AML-193 (cell line): ENCODE measurements at regions not wholly inside any gene's neighbourhood (a gene's known extent, or its start where the extent isn't known, plus 50 kb on each side); places are given as distances from the start of the nearest gene placed in this dataset.

Experiments
- DNase-seq, 2 experiments: peaks; one replicate each; lab custom pipeline; 2025; lab: John Stamatoyannopoulos, UW

GRCh38 chr2:164302786-164303185 lies 318.5 kb downstream of the GRB14 start:
- no peak for DNase-seq

- DNase-seq = no peak
These were observed 333.0 kb downstream of the GRB14 start for GRCh38 chr2:164288235-164288634.

DNA sequence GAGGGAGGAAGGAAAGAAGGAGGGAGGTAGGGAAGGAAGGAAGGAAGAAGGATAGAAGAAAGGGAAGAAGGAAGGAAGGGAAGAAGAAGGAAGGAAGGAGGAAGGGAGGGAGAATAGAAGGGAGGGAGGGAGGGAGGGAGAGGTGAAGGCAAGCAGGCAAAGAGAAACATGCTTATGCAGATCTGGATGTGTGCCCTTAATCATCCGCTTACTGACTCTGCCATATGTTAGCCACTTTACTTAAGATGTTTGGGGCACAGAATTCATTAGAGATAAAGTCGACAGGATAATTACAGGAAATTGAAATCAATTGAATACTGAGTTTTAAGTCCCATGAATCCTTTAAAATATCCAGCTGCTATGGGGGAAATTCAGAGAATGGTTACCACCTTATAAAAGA lies 334.2 kb downstream of the GRB14 start:
- no peak for DNase-seq

- no peak for DNase-seq
These were observed 335.7 kb downstream of the GRB14 start for GRCh38 chr2:164285576-164285975.

- DNase-seq = no peak
These were observed 339.4 kb downstream of the GRB14 start for GRCh38 chr2:164281896-164282295.

DNA sequence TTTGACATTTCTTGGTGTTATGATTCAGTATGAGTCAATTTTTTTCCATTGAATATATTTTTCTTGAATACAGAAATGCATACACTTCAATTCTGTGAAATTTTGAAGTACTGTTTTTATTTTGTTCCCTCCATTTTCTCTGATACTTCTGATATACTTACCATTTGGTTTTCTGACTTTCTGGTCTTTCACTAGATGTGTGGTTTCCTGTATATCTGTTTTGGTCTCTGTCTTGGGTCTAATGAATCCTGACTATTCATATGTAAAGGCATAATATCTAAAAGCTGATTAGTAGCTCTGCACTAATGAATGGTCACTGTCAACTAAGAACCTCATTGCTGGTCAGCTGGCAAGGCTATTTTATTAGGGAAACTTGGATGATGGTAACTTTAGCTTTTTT lies 345.6 kb downstream of the GRB14 start:
- DNase-seq = no peak

DNA sequence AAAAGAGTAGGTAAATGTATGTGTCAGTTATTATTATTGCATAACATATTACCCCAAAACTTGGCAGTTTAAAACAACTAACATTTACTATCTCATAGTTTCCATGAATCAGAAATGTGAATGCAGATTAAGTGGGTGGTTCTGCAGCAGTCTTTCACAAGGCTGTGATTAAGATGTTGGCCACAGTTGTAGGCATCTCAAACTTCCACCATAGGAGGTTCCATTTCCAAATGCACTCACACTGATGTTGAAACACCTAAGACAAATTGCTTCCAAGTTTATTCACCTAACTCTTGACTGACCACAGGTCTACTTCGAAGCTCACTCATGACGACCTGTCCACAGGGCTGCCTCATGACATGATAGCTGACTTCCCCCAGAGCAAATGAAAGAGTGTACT lies 360.8 kb downstream of the GRB14 start:
- DNase-seq = no peak

DNA sequence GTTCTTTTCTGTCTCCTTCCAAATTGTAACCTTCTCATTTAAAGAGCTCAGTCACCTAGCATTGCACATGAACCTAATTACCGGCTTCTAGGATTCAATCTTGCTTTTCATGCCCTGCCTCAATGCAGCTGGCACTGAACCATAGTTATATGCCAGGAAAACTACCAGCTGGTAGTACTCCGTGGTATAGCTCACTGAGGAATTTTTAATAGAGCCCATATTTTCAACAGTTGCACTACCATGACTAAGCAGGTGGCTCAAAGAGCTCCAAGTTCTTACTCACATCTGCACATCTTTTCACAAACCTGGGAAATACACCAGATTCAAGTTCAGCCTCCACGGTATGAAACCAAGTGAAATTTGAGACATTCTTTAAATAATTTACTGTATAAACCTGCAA lies 363.5 kb downstream of the GRB14 start:
- no peak for DNase-seq

DNA sequence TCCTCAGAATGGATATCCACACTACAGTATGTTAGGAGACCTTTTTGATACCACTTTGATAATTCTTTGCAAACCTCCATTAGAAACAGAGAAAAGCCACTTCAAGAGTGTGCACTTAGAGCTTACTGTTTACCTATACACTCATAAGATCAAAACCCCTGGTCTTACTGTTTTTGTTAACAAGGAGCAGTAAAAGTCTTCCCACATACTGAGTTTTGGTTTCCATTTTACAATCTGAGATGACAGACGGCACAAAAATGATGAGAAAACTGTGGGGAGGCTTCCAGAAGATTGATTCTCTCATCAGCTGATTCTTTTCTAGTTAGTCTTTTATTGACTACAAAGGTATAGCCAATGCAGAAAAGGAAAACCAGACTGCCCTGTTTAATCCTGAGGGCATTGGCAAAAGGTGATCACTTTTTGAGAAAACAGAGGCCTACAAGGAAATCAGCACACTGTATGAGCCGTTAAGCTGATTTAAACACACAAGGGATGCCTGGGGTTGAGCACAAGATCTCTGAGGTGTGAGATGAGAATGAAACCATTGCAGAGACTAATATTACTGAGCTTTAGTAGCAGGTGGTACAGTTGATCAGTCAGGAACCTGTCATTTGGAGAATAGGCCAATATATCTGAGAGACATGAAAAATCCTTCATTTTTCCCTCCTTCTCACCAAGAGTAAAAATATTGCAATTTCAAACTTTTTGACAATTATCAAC lies 368.6 kb downstream of the GRB14 start:
- no peak for DNase-seq

DNA sequence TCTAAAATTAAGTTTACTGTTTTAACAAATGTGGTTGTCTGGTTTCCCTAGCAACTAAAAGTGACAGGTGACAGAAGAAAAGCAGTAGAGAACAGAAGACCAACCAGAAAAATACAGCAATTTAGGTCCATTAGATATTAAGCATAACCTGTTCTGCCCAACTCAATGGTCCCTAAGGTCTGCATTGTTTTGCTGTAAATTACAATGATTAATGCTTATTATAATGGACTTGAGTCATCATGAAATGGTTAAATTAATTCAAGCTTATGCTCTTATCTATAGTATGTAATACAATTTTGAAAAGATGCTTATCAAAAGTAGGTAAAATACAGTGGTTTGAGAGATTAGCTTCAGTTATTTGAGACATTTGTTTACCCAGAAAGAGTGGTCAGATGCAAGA lies 378.0 kb downstream of the GRB14 start:
- DNase-seq = no peak

GRCh38 chr2:164242409-164242808 lies 378.9 kb downstream of the GRB14 start:
- no peak for DNase-seq

- DNase-seq = no peak
These were observed 387.2 kb downstream of the GRB14 start for GRCh38 chr2:164234074-164234473.

DNA sequence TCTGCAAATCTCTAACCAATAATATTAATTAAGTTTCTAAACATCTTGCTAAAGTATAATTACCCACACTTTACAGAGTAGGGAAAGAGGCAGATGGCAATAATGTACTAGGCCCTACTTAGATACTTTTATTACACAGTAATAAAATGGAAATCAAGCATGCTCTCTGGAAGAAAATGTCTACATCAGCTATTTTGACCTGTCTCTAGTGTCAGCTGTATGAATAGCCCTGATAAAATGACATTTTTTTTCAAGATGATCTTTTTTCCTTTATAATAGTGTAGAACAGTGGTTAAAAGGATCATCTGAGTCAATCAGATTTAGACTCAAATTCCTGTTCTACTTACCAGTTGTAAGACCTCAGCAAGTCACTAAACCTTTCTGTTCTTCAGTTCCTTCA lies 397.3 kb downstream of the GRB14 start:
- no peak for DNase-seq

DNA sequence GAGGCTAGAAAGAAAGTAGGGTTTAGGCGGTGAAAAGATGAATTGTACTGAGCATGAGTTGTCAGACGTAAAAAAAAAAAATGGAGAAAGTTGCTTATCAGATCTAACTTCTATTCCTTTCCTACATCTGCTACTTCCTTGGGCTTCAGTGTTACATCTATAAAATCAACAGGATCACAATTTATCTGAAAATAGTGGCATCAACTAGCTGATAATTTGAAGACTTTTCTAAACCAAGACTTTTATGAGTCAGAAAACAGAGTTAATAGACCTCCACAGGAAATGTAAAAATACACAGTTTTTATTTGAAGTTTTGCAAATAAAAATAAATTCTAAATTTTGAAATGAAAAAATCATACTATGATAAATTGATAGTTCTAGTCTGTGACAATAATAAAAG lies 399.8 kb downstream of the GRB14 start:
- DNase-seq = no peak

DNA sequence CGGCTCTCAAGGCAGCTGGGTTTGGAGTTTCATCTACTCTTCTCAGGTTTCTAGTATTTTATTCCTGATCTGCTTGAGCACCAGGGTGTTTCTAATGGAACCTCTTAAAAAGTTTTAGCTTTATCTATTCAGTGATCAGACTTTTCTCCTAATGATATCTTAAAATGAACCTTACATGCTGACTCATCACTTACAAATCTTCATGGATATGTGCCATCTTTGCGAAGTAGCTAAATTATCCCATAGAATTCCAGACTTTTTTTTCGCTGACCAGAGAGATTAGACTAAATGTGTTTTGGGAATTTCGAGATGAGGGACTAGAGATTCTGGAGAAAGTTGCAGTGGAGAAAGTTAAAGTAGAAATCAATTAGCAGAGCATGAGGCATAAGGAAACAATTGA lies 401.0 kb downstream of the GRB14 start:
- no peak for DNase-seq

- no peak for DNase-seq
These were observed 407.4 kb downstream of the GRB14 start for GRCh38 chr2:164213916-164214315.

GRCh38 chr2:164205347-164205746 lies 415.9 kb downstream of the GRB14 start:
- no peak for DNase-seq

GRCh38 chr2:164203131-164203530 lies 418.2 kb downstream of the GRB14 start:
- DNase-seq = no peak

GRCh38 chr2:164198256-164198655 lies 423.0 kb downstream of the GRB14 start:
- no peak for DNase-seq

DNA sequence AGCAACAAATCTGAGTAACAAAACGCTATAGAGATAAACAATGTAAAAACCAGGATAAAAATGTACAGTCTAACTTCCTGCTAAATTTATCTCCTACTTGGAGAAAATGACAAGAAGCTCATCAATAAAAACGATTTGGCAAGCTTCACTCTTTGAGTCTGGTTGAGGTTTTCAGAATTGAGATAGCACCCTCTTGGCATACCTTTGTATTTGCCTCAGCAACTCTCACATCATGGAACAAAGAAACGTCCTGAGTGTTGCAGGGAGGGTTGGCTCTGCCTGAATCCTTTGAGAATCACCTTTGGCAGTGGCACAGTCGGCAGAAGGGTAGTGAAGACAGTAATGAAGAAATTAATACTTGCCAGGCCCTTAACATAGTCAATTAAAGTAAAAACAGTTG lies 430.6 kb downstream of the GRB14 start:
- DNase-seq = no peak

DNA sequence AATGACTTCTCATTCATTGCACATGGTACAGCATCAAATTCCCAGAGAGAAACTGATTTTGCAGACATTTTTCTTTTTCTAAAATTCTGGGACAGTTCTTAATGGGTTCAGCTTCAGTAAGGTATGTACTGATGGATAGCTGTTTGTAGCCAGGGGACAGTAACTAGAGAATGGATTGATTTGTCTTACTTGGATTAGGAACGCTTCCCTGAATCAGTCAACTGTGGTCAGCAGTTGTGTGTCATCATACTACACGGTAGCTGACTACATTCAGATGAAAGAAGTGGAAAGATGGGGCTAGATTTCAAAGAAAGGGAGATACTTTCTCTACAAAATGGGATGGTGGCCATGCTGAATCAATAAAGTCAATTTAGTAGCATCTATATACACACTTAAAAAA lies 431.4 kb downstream of the GRB14 start:
- DNase-seq = no peak

- DNase-seq = no peak
These were observed 434.2 kb downstream of the GRB14 start for GRCh38 chr2:164187121-164187520.

- DNase-seq = no peak
These were observed 434.7 kb downstream of the GRB14 start for GRCh38 chr2:164186591-164186990.

DNA sequence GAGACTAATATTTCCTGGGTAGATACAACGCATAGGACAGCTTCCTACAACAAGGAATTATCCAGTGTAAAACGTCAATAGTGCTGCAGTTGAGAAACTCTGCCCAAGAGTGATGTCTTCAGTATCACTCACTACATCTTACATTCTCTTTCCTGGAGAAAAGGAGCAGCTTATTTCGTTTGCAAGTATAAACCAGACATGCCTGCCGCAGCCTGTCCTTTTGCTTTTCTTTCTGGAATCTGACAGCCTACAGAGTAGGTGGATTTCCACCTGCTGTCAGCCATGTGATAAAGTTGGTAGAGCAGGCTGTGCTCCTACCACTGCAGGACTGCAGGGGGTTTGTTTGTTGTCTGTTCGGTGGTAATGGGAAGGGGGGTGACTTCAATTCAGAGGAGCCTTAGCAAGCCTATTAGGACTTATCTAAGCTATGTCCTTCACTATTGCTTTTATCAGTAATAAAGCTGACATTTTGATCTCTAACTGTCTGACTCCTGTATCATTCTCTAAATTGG lies 439.1 kb downstream of the GRB14 start:
- DNase-seq = no peak
